ENCODE measurements at regions not wholly inside any gene's neighbourhood (a gene's known extent, or its start where the extent isn't known, plus 50 kb on each side); places are given as distances from the start of the nearest gene placed in this dataset.
"Not testable (repeated sequence)": the region's sequence is repeated elsewhere in the genome, so short reads cannot be mapped to it uniquely, and the experiment has no call there.

DNA sequence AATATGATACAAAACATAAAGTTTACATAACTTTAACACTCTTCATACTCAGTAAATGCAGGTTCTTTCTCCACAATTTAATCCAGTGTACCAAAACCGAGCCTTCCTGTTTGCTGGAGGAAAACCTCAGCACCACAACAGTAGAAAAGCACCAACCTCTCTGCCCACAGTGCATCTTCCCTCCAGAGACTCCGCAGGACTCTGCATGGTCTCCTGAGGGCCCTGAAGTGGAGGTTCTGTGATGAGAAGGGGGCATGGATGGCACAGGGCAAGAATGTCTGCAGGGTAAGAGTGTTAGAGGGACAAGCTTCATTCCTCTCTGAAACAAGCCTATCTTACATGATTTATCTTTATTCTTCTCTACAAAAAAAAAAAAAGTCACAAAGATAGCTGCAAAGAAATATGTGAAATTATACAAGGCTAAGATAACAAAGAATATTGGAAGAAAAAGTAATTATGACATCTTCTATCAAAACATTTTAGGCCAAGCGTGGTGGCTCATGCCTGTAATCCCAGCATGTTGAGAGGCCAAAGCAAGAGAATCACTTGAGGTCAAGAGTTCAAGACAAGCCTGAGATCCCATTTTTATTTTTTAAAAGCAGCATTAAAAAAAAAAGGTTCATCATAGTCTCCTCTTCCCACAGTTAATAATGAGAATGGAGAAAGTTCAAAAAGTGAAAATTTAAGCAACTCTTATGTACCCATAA lies 102.0 kb downstream of the VPREB1 start:
- no peak for DNase-seq

DNA sequence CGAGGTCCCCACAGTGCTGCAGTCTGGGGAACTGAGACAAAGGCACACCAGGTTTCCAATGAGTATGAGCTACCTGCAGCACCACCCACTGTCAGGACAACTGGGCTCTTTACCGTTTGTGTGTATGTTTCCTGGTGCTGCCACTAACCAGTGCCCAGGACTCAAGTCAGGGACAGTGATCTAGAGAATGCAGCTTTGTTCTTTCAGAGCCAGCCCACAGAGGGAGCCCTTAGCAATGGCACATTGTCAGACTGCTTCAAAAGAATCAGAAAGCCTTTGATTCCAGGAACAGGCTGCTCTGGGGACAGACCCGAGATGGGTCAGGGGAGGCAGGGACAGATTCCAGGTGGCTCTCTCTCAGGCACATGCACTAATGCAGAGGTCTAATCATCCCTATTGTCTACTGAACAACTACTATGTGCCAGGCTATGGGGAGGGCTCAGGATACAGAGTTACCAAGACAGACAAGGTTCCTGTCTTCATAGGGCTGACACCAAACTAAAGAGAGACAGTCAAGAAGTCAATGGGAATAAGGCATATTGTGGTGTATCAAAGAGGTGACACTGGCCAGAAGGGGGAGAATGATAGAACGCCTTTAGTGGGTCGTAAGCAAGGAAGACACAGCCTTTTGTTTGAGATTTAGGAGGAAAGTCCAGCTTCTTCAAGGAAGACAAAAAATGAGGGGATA lies 103.7 kb downstream of the VPREB1 start:
- DNase-seq, result no peak

GRCh38 chr22:22348815-22349454 lies 104.3 kb downstream of the VPREB1 start:
- DNase-seq, result no peak

DNA sequence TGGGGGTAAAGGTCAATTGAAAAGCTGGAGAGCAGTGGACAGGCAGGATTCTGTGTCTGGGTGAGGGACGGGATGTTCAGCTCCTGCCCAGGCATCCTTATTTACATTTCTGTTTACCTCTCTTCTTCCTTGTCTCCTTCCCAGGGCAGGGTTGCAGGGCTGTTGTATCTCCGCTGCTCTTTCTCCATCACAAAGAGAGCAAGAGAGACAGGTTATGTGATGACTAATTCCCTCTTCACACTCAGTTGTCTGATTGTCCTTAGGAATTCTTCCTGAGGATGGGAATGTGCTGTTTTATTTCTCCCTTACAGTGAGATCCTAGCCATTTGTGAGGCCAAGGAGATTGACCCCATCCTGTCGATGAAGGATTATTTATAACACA lies 104.9 kb downstream of the VPREB1 start:
- DNase-seq, result no peak

- DNase-seq, result no peak
These were observed 106.8 kb downstream of the VPREB1 start for GRCh38 chr22:22351366-22351765.

DNA sequence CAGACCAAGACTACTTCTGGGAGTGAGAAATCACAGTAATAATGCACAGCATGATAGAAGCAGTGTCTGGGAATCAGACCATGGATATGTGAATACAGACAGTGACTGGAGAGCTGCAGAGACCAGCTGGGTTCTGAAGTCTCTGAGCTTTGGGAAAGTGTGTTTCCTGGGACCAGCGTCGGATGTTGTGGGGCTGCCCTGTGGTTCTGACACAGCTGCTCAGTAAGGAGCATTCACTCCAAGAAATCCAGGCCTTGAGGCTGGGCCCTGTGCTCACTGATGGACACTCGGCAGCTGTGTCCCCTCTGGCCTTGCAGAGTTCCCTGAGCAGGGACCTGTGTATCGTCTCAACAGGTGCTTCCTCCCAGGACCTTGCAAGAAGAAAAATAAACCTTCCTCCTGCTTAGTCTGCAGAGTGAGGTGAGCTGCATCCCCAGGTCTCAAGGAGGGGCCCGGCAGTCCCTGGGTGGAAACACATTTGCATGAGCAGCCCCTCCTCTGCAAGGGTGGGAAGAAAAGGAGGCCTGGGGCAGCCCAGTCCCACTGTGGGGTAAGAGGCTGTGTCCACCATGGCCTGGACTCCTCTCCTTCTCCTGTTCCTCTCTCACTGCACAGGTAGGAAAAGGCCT lies 107.9 kb downstream of the VPREB1 start:
- no peak for DNase-seq

DNA sequence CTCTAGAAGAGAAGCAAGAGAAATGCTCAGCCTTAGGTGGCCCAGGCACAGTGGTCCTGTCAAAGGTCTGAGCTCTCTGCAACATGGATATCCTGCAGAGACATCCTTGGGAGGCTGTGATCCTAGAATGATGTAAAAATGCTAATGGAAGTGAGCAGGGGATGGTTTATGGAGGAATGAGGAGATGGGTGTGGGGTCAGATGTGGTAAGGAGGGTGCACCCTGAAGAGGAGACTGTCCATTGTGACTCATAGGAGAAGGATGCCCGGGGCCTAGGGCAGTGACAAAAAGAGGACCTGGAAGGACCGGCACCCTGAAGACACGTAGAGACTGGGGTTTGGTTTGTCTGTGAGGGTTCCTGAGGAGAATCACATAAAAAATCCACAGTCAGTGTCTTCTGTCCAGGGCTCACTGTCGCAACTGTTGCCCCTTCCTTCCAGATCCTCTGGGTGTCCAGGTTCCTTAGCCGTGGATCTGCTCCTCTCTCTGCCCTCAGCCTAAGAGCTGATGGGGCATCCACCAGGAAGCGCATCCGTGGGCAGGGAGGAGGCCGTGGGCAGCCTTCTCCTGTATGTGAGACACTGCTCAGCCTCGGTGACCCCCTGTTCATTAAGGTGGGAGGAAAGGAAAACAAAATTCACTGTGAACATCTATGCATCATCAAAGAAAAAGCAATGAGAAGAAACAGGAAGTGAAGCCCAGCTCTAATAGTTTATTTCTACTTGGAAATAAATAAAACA lies 110.7 kb downstream of the VPREB1 start:
- DNase-seq, result no peak

DNA sequence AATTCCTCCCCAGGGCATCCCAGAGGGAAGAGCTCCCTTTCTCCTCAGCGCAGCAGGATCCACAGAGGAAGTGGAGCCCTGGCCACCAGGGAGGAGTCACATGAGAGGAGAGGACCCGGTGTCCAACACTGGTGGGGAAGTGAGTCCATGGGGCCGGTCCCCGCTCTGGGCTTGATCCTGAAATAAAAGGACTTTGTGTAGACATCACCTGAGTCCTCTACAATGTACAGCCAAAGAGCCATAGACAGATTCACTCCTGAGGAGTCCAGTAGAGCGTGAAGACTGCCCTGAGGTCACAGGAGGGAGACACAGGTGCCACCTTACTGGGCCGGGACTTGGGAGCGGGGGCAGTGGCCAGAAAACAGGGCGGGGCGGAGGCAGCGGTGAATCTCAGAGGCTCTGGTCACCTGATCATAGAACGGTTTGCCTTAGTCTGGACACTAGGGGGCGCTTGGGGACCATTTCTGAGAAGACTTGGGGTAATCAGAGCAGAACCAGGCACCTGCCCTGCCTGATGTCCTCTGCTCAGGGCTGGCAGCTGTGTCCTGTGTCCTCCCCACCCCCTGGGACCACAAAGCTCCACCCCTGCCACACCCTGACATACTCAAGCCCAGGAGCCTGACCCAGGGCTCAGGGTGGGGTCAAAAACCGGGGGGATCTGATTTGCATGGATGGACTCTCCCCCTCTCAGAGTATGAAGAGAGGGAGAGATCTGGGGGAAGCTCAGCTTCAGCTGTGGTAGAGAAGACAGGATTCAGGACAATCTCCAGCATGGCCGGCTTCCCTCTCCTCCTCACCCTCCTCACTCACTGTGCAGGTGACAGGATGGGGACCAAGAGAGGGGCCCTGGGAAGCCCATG lies 112.7 kb downstream of the VPREB1 start:
- DNase-seq, result peak; percentile 79

DNA sequence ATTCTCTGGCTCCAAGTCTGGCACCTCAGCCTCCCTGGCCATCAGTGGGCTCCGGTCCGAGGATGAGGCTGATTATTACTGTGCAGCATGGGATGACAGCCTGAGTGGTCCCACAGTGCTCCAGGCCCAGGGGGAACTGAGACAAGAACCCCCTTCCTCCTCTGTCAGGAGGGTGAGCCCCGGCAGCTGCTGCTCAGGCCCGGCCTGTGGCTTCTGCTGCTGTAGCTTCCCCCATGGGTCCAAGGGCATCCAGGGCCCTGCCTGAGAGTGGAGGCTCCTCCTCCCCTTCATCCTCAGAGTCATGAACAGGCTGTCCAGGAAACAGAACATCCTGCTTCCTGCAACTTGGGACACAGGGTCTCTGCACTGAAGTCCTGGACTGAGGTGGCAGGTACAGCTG lies 113.6 kb downstream of the VPREB1 start:
- DNase-seq, result no peak

GRCh38 chr22:22358686-22359085 lies 114.1 kb downstream of the VPREB1 start:
- DNase-seq, result no peak

GRCh38 chr22:22359465-22359864 lies 114.9 kb downstream of the VPREB1 start:
- no peak for DNase-seq

DNA sequence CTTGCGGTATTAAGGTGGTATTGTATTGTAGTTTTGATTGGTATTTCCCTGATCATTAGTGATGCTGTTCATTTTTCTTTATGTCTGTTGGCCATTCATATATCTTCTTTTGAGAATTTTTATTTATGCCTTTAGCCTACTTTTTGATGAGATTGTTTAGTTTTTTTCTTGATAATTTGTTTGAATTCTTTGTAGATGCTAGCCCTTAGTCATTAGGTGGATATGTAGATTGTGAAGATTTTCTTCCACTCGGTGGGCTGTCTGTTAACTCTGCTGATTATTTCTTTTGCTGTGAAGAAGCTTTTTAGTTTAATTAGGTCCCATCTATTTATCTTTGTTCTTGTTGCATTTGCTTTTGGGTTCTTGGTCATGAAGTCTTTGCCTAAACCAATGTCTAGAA lies 115.4 kb downstream of the VPREB1 start:
- DNase-seq, result no peak

- DNase-seq, result no peak
These were observed 117.7 kb downstream of the VPREB1 start for GRCh38 chr22:22362311-22362710.

DNA sequence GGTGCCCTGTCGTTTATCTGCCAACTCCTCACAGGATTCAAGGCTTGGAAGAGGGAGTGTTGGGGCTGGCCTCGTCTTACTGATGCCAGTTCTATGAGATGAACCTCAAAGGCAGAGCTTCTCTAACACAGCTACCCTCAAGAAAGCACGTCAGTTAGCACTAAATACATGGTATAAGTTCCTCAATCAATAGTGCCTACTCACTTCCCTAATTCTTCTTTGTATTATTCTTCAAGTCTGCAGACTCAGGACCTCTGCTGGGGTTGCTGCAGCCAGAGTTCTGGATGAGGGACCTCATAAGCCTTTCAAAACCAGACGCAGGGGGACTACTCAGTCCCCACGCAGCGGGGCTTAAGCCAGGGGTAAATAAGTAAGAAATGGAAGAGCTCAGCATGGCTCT lies 118.3 kb downstream of the VPREB1 start:
- DNase-seq, result no peak

- DNase-seq, result no peak
These were observed 119.6 kb downstream of the VPREB1 start for GRCh38 chr22:22364207-22364606.

GRCh38 chr22:22366537-22366936 lies 122.0 kb downstream of the VPREB1 start:
- no peak for DNase-seq

DNA sequence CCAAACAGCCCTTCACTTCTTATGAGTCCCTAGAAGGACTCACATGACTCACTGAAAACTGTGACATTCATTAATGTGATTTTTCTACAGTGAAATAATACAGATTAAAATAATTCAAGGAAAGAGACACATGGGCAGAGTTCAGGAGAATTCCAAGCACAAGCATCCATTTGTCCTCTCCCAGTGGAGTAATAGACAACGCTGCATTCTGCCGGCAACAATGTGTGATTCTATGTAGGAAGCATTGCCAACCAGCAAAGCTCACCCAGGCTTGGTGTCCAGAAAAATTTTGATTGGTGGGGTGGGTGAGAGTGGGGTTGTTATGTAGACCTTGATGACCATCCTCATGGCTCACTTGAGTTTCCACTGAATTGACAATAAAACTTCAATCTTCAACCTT lies 123.9 kb downstream of the VPREB1 start:
- no peak for DNase-seq

DNA sequence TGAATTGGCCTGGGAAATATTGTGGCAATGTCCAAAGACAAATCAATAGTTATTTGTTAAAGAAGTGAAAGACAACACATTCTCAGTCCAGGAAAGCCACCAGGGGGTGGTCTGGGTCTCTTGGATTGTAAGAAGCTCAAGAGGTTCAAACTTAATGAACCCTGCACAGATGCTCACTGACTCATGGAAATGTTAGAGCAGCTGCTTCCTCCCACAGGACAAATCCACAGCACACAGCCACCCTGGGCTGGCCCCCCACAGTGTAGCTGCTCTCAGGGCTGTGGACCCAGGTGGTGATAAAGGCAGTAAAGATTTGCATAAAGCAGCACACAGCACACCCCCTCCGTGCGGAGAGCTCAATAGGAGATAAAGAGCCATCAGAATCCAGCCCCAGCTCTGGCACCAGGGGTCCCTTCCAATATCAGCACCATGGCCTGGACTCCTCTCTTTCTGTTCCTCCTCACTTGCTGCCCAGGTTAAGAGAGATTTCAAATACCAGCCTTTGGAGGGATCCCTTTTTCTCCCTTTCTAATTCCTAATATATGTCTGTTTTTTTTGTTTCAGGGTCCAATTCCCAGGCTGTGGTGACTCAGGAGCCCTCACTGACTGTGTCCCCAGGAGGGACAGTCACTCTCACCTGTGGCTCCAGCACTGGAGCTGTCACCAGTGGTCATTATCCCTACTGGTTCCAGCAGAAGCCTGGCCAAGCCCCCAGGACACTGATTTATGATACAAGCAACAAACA lies 124.8 kb downstream of the VPREB1 start:
- DNase-seq, result not testable (repeated sequence)

- no peak for DNase-seq
These were observed 125.3 kb downstream of the VPREB1 start for GRCh38 chr22:22369964-22370270.

DNA sequence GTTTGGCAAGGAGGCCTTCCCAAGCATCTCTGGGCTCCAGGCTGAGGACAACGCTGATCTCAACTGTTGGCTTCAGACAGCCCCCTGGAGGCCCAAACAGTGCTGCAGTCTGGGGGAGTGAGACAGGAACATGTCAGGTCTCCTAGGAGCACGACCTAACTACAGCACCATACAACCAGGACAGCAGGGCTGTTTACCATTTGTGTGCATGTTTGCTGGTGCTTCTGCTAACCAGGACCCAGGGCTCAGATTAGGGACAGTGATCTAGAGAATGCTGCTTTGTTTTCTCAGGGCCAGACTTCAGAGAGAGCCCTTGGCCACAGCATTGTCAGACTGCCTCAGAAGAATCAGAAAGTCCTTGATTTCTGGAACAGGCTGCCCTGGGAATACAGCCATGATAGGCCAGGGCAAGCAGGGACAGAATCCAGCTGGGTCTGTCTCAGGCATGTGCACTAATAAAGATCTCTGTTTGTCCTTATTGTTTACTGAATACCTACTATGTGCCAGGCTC lies 126.5 kb downstream of the VPREB1 start:
- DNase-seq, result no peak

GRCh38 chr22:22372086-22372485 lies 127.5 kb downstream of the VPREB1 start:
- no peak for DNase-seq
